Activated CD4-positive, alpha-beta T cell treated with anti-CD3 and anti-CD28 coated beads, Interleukin-2, amount 50 U/mL, for 48 hours (primary cell): ENCODE measurements at regions not wholly inside any gene's neighbourhood (a gene's known extent, or its start where the extent isn't known, plus 50 kb on each side); places are given as distances from the start of the nearest gene placed in this dataset.
"Not testable (repeated sequence)": the region's sequence is repeated elsewhere in the genome, so short reads cannot be mapped to it uniquely, and the experiment has no call there.

ENCODE experiments used
- DNase-seq, 2 experiments: peaks; one replicate each; pipeline ENCODE4 v3.0.0-alpha.2; 2020

GRCh38 chr5:106874974-106875373, 795.8 kb downstream of the EFNA5 start:
- DNase-seq, result no peak

GRCh38 chr5:106874531-106874930, 796.2 kb downstream of the EFNA5 start:
- DNase-seq, result no peak

- no peak for DNase-seq
Observed at GRCh38 chr5:106873568-106873967, 797.2 kb downstream of the EFNA5 start.

- DNase-seq, result no peak
Observed at GRCh38 chr5:106865279-106865678, 805.5 kb downstream of the EFNA5 start.

GRCh38 chr5:106862450-106863193, 808.1 kb downstream of the EFNA5 start:
- no peak for DNase-seq

- DNase-seq, result no peak
Observed at GRCh38 chr5:106860398-106861044, 810.2 kb downstream of the EFNA5 start.

- DNase-seq, result no peak
Observed at GRCh38 chr5:106858616-106859015, 812.1 kb downstream of the EFNA5 start.

GRCh38 chr5:106854922-106855321, 815.8 kb downstream of the EFNA5 start:
- no peak for DNase-seq

GRCh38 chr5:106854105-106854687, 816.5 kb downstream of the EFNA5 start:
- DNase-seq, result no peak

- no peak for DNase-seq
Observed at GRCh38 chr5:106853266-106853665, 817.5 kb downstream of the EFNA5 start.

GRCh38 chr5:106849266-106849665, 821.5 kb downstream of the EFNA5 start:
- DNase-seq, result no peak

GRCh38 chr5:106843812-106844416, 826.8 kb downstream of the EFNA5 start:
- no peak for DNase-seq

GRCh38 chr5:106833517-106833916, 837.2 kb downstream of the EFNA5 start:
- DNase-seq, result no peak

- DNase-seq, result no peak
Observed at GRCh38 chr5:106827061-106827460, 843.7 kb downstream of the EFNA5 start.

- DNase-seq, result no peak
Observed at GRCh38 chr5:106825374-106825773, 845.4 kb downstream of the EFNA5 start.

- DNase-seq, result no peak
Observed at GRCh38 chr5:106822851-106823250, 847.9 kb downstream of the EFNA5 start.

GRCh38 chr5:106818552-106818951, 852.2 kb downstream of the EFNA5 start:
- DNase-seq, result no peak

GRCh38 chr5:106814961-106815360, 855.8 kb downstream of the EFNA5 start:
- no peak for DNase-seq

- no peak for DNase-seq
Observed at GRCh38 chr5:106801554-106801953, 869.2 kb downstream of the EFNA5 start.

GRCh38 chr5:106797996-106798395, 872.7 kb downstream of the EFNA5 start:
- DNase-seq, result no peak

- no peak for DNase-seq
Observed at GRCh38 chr5:106796081-106796480, 874.7 kb downstream of the EFNA5 start.

- no peak for DNase-seq
Observed at GRCh38 chr5:106784846-106785245, 885.9 kb downstream of the EFNA5 start.

GRCh38 chr5:106780355-106780754, 890.4 kb downstream of the EFNA5 start:
- no peak for DNase-seq

GRCh38 chr5:106776515-106776914, 894.2 kb downstream of the EFNA5 start:
- not testable (repeated sequence) for DNase-seq
